ENCODE measurements at regions not wholly inside any gene's neighbourhood (a gene's known extent, or its start where the extent isn't known, plus 50 kb on each side); places are given as distances from the start of the nearest gene placed in this dataset.

DNA sequence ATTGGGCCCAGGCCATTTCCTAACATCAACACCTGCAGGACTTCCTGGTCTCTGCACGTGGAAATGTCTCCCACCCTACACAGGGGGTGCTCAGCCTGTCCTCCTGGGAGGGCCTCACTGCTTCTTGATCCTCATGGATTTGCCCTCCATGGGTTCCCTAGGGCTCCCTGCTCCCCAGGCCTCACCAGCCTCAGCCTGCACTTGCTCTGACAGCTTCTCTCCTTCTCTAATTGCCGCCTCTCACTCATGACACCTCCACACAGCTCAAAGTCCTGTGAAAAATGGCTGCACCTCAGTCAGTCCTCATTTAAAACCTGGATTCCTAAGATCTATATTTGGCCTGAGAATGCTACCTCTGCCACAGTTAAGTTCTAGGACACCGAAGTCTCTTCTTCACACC is 130.6 kb downstream of the PXDC1 start:
- TF ChIP-seq ARNT (IDR thresholded peaks at IDR 0.05), result no peak
- no peak for TF ChIP-seq SP1 (IDR thresholded peaks at IDR 0.05)
- TF ChIP-seq, protein P1, sequence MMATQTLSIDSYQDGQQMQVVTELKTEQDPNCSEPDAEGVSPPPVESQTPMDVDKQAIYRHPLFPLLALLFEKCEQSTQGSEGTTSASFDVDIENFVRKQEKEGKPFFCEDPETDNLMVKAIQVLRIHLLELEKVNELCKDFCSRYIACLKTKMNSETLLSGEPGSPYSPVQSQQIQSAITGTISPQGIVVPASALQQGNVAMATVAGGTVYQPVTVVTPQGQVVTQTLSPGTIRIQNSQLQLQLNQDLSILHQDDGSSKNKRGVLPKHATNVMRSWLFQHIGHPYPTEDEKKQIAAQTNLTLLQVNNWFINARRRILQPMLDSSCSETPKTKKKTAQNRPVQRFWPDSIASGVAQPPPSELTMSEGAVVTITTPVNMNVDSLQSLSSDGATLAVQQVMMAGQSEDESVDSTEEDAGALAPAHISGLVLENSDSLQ (IDR thresholded peaks at IDR 0.05), result no peak
- no peak for TF ChIP-seq FOXM1 (IDR thresholded peaks at IDR 0.05; ENCODE audit: borderline replicate concordance)
- TF ChIP-seq HDGF (IDR thresholded peaks at IDR 0.05; ENCODE audit: borderline replicate concordance), result no peak
- no peak for TF ChIP-seq TARDBP (IDR thresholded peaks at IDR 0.05)
- no peak for TF ChIP-seq CTBP1 (IDR thresholded peaks at IDR 0.05; ENCODE audit: borderline replicate concordance)
- TF ChIP-seq BHLHE40 (IDR thresholded peaks at IDR 0.05; ENCODE audit: borderline replicate concordance), result no peak
- TF ChIP-seq SUZ12 (IDR thresholded peaks at IDR 0.05), result no peak
- TF ChIP-seq L3MBTL2 (conservative IDR thresholded peaks at IDR 0.05), result no peak
- no peak for TF ChIP-seq FOXK2 (IDR thresholded peaks at IDR 0.05)
